Amygdala (tissue), 56 donors: ENCODE measurements at regions not wholly inside any gene's neighbourhood (a gene's known extent, or its start where the extent isn't known, plus 50 kb on each side); places are given as distances from the start of the nearest gene placed in this dataset.
"Not testable (repeated sequence)": the region's sequence is repeated elsewhere in the genome, so short reads cannot be mapped to it uniquely, and the experiment has no call there.

Experiments used
- DNase-seq, 56 donors: peaks; one replicate each; lab custom pipeline; 2025; lab: John Stamatoyannopoulos, UW

GRCh38 chr10:130932326-130933007 is 379.1 kb downstream of the TCERG1L start:
- DNase-seq, result no peak

GRCh38 chr10:130933008-130933390 is 378.5 kb downstream of the TCERG1L start:
- DNase-seq, result no peak

- DNase-seq, result no peak
Observed at GRCh38 chr10:130934293-130935127, 377.0 kb downstream of the TCERG1L start.

GRCh38 chr10:130935128-130935439 is 376.4 kb downstream of the TCERG1L start:
- no peak for DNase-seq

GRCh38 chr10:130935897-130936550 is 375.5 kb downstream of the TCERG1L start:
- DNase-seq, result no peak

- no peak for DNase-seq
Observed at GRCh38 chr10:130936851-130937250, 374.7 kb downstream of the TCERG1L start.

GRCh38 chr10:130938051-130938450 is 373.5 kb downstream of the TCERG1L start:
- DNase-seq, result no peak

GRCh38 chr10:130938891-130939290 is 372.6 kb downstream of the TCERG1L start:
- DNase-seq, result not testable (repeated sequence)

- peak in 1 of 56 donors; percentile 31 for DNase-seq
Observed at GRCh38 chr10:130941886-130942285, 369.6 kb downstream of the TCERG1L start.

GRCh38 chr10:130952086-130952485 is 359.4 kb downstream of the TCERG1L start:
- no peak for DNase-seq

- DNase-seq, result no peak
Observed at GRCh38 chr10:130954326-130954905, 357.1 kb downstream of the TCERG1L start.

- no peak for DNase-seq
Observed at GRCh38 chr10:130956251-130956650, 355.3 kb downstream of the TCERG1L start.

- no peak for DNase-seq
Observed at GRCh38 chr10:130957423-130957822, 354.1 kb downstream of the TCERG1L start.

- peak in 1 of 56 donors; percentile 3 for DNase-seq
Observed at GRCh38 chr10:130958003-130958402, 353.5 kb downstream of the TCERG1L start.

- no peak for DNase-seq
Observed at GRCh38 chr10:130958981-130959751, 352.4 kb downstream of the TCERG1L start.

GRCh38 chr10:130959752-130960195 is 351.7 kb downstream of the TCERG1L start:
- no peak for DNase-seq

GRCh38 chr10:130960531-130960930 is 351.0 kb downstream of the TCERG1L start:
- DNase-seq, result no peak

- DNase-seq, result no peak
Observed at GRCh38 chr10:130961506-130962239, 349.8 kb downstream of the TCERG1L start.

- no peak for DNase-seq
Observed at GRCh38 chr10:130962240-130963051, 349.1 kb downstream of the TCERG1L start.
